ENCODE measurements at regions not wholly inside any gene's neighbourhood (a gene's known extent, or its start where the extent isn't known, plus 50 kb on each side); places are given as distances from the start of the nearest gene placed in this dataset.

- no peak overlapping the region for H3K27ac Mint-ChIP-seq
- DNase-seq: no peak
- no peaks in the 10 kb centered on the region for H3K27me3 Mint-ChIP-seq
- H3K36me3 ChIP-seq (ENCODE audit: insufficient read depth, low read length): no peaks in the 10 kb centered on the region
- no peaks in the 10 kb centered on the region for H3K36me3 Mint-ChIP-seq (ENCODE audit: low read depth)
- ATAC-seq (ENCODE audit: poor library complexity): no peak
- no peaks in the 10 kb centered on the region for H3K4me1 ChIP-seq (ENCODE audit: insufficient read depth, low read length)
- no peak for TF ChIP-seq CTCF (IDR thresholded peaks at IDR 0.05)
- POLR2A ChIA-PET: no interaction called here
- no peak overlapping the region for H3K4me3 Mint-ChIP-seq
- no peaks in the 10 kb centered on the region for H3K27me3 ChIP-seq (ENCODE audit: control insufficient read depth in 1 of 2, insufficient read depth in 2 of 2, low read length in 2 of 2)
- no peaks in the 10 kb centered on the region for H3K9me3 Mint-ChIP-seq
- no peak overlapping the region for H3K4me3 ChIP-seq (ENCODE audit: low read length)
- H3K9me3 ChIP-seq (ENCODE audit: control insufficient read depth in 1 of 2, insufficient read depth in 1 of 2, low read length in 2 of 2): no peaks in the 10 kb centered on the region
- no peaks in the 10 kb centered on the region for H3K4me1 Mint-ChIP-seq (ENCODE audit: low read depth)
- CTCF ChIA-PET: no interaction called here
- intact Hi-C loops (cut with DNase I, micrococcal nuclease): no loop called here
- no peak overlapping the region for H3K27ac ChIP-seq (ENCODE audit: low read depth in 1 of 2, low read length in 2 of 2)
Measured at GRCh38 chrX:68945081-68945602, 116.3 kb downstream of the EFNB1 start.

GRCh38 chrX:68944211-68944610 lies 115.4 kb downstream of the EFNB1 start:
- intact Hi-C loops (cut with DNase I, micrococcal nuclease): no loop called here
- no peaks in the 10 kb centered on the region for H3K27me3 Mint-ChIP-seq
- Histone ChIP-seq H3K9me3 (ENCODE audit: control insufficient read depth in 1 of 2, insufficient read depth in 1 of 2, low read length in 2 of 2) (no peaks in the 10 kb centered on the region), H3K27me3 (ENCODE audit: control insufficient read depth in 1 of 2, insufficient read depth in 2 of 2, low read length in 2 of 2) (no peaks in the 10 kb centered on the region), H3K4me3 (ENCODE audit: low read length) (no peak overlapping the region), H3K4me1 (ENCODE audit: insufficient read depth, low read length) (no peaks in the 10 kb centered on the region), H3K27ac (ENCODE audit: low read depth in 1 of 2, low read length in 2 of 2) (no peak overlapping the region), H3K36me3 (ENCODE audit: insufficient read depth, low read length) (no peaks in the 10 kb centered on the region)
- no peak for TF ChIP-seq CTCF (IDR thresholded peaks at IDR 0.05)
- H3K9me3 Mint-ChIP-seq: no peaks in the 10 kb centered on the region
- H3K36me3 Mint-ChIP-seq (ENCODE audit: low read depth): no peaks in the 10 kb centered on the region
- no peak for ATAC-seq (ENCODE audit: poor library complexity)
- no peak overlapping the region for H3K4me3 Mint-ChIP-seq
- DNase-seq: no peak
- no peaks in the 10 kb centered on the region for H3K4me1 Mint-ChIP-seq (ENCODE audit: low read depth)
- ChIA-PET CTCF (no interaction called here), POLR2A (no interaction called here)
- no peak overlapping the region for H3K27ac Mint-ChIP-seq

GRCh38 chrX:68942840-68943239 lies 114.0 kb downstream of the EFNB1 start:
- CTCF ChIA-PET: no interaction called here
- intact Hi-C loops (cut with DNase I, micrococcal nuclease): no loop called here
- no peaks in the 10 kb centered on the region for H3K9me3 ChIP-seq (ENCODE audit: control insufficient read depth in 1 of 2, insufficient read depth in 1 of 2, low read length in 2 of 2)

More at GRCh38 chrX:68942840-68943239, 114.0 kb downstream of the EFNB1 start:
- no peak overlapping the region for H3K4me3 Mint-ChIP-seq
- Histone ChIP-seq H3K4me3 (ENCODE audit: low read length) (no peak overlapping the region), H3K27ac (ENCODE audit: low read depth in 1 of 2, low read length in 2 of 2) (no peak overlapping the region), H3K4me1 (ENCODE audit: insufficient read depth, low read length) (no peaks in the 10 kb centered on the region), H3K27me3 (ENCODE audit: control insufficient read depth in 1 of 2, insufficient read depth in 2 of 2, low read length in 2 of 2) (no peaks in the 10 kb centered on the region), H3K36me3 (ENCODE audit: insufficient read depth, low read length) (no peaks in the 10 kb centered on the region)
- H3K27me3 Mint-ChIP-seq: no peaks in the 10 kb centered on the region
- POLR2A ChIA-PET: no interaction called here
- no peaks in the 10 kb centered on the region for H3K9me3 Mint-ChIP-seq
- TF ChIP-seq CTCF (IDR thresholded peaks at IDR 0.05): no peak
- no peak overlapping the region for H3K27ac Mint-ChIP-seq
- no peaks in the 10 kb centered on the region for H3K4me1 Mint-ChIP-seq (ENCODE audit: low read depth)
- DNase-seq: no peak
- no peak for ATAC-seq (ENCODE audit: poor library complexity)
- no peaks in the 10 kb centered on the region for H3K36me3 Mint-ChIP-seq (ENCODE audit: low read depth)
